ENCODE measurements at regions not wholly inside any gene's neighbourhood (a gene's known extent, or its start where the extent isn't known, plus 50 kb on each side); places are given as distances from the start of the nearest gene placed in this dataset.
A peak's percentile ranks its signal among the peaks of the same experiment; 100 is the strongest.

DNA sequence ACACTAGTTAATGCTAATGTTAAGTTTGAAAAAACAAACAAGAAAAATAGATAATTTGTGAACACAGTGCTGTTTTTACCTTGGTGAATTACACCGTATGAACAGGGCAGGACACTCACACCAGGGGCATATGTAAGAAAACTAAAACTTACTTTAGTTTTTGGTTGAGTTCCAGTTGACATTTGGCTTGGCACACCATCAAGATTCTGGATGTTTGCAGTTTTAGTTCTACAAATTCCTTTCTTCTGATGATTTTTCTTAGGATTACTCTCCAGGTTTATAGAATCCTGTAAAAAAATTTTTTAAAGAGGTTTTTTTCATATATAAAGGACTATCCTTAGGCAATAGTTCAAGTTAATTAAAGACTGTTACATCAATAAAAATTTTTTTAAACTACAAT, 238.5 kb upstream of the STARD13 start:
- intact Hi-C loops (cut with micrococcal nuclease), result no loop called here
- H3K4me3 Mint-ChIP-seq (ENCODE audit: low read depth), result no peak overlapping the region
- H3K36me3 Mint-ChIP-seq (ENCODE audit: low read depth), result no peaks in the 10 kb centered on the region
- H3K27me3 Mint-ChIP-seq (ENCODE audit: low read depth), result no peaks in the 10 kb centered on the region
- H3K4me1 Mint-ChIP-seq (ENCODE audit: low read depth), result peaks cover 2% of the 10 kb centered on the region
- H3K27ac Mint-ChIP-seq, result no peak overlapping the region
- no peak for DNase-seq (ENCODE audit: low spot score)
- no peaks in the 10 kb centered on the region for H3K9me3 Mint-ChIP-seq

GRCh38 chr13:33525763-33526162, 240.2 kb upstream of the STARD13 start:
- Mint-ChIP-seq H3K27ac (no peak overlapping the region), H3K4me1 (ENCODE audit: low read depth) (peaks cover 2% of the 10 kb centered on the region), H3K36me3 (ENCODE audit: low read depth) (no peaks in the 10 kb centered on the region), H3K9me3 (no peaks in the 10 kb centered on the region), H3K4me3 (ENCODE audit: low read depth) (no peak overlapping the region), H3K27me3 (ENCODE audit: low read depth) (no peaks in the 10 kb centered on the region)
- no peak for DNase-seq (ENCODE audit: low spot score)
- intact Hi-C loops (cut with micrococcal nuclease), result no loop called here

DNA sequence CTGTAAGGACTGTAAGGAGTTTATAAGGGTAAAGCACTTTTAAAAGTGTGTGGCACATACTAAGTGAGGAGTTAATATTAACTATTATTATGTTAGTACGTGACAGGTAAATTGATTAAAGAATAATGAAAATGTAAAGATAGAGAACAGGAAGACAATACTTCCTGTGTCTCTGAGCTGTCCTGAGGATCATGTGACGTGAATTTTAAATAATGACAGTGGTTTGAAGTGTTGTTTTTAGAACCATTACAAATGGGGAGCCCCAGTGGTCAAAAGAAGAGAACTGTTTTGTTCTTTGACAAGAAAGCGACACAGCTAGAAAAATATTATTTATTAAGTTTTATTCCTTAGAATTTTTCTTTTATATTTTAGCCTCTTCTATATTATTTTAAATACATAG, 241.2 kb upstream of the STARD13 start:
- Mint-ChIP-seq H3K36me3 (ENCODE audit: low read depth) (no peaks in the 10 kb centered on the region), H3K27me3 (ENCODE audit: low read depth) (no peaks in the 10 kb centered on the region), H3K4me3 (ENCODE audit: low read depth) (no peak overlapping the region), H3K4me1 (ENCODE audit: low read depth) (peaks cover 8% of the 10 kb centered on the region), H3K9me3 (peaks cover 6% of the 10 kb centered on the region), H3K27ac (no peak overlapping the region)
- intact Hi-C loops (cut with micrococcal nuclease), result no loop called here
- DNase-seq (ENCODE audit: low spot score), result no peak

DNA sequence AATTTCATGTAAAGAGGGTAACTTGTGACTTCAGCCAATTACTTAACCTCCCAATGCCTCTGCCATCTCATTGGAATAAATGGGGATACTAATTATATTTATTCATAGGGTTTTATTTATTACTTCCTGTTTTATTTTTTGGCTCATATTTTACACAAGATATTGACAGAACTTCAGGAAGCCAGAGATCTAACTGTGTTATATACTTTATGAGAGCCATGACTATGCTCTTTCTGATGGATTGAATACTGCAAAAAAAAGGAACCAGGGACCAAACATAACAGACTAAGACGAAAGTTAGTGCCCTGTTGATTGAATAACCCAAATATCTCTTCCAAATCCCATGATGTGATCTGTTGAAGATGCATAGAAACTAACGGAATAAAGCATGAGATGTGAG, 243.3 kb upstream of the STARD13 start:
- H3K27me3 Mint-ChIP-seq (ENCODE audit: low read depth), result no peaks in the 10 kb centered on the region
- no peaks in the 10 kb centered on the region for H3K36me3 Mint-ChIP-seq (ENCODE audit: low read depth)
- no peak for DNase-seq (ENCODE audit: low spot score)
- intact Hi-C loops (cut with micrococcal nuclease), result no loop called here
- no peak overlapping the region for H3K4me3 Mint-ChIP-seq (ENCODE audit: low read depth)
- no peak overlapping the region for H3K27ac Mint-ChIP-seq
- peaks cover 13% of the 10 kb centered on the region for H3K4me1 Mint-ChIP-seq (ENCODE audit: low read depth)
- peaks cover 6% of the 10 kb centered on the region for H3K9me3 Mint-ChIP-seq

GRCh38 chr13:33531484-33531883, 245.9 kb upstream of the STARD13 start:
- intact Hi-C loops (cut with micrococcal nuclease), result no loop called here
- DNase-seq (ENCODE audit: low spot score), result no peak
- H3K9me3 Mint-ChIP-seq, result peaks cover 6% of the 10 kb centered on the region
- no peaks in the 10 kb centered on the region for H3K36me3 Mint-ChIP-seq (ENCODE audit: low read depth)
- peaks cover 17% of the 10 kb centered on the region for H3K4me1 Mint-ChIP-seq (ENCODE audit: low read depth)
- no peak overlapping the region for H3K4me3 Mint-ChIP-seq (ENCODE audit: low read depth)
- no peak overlapping the region for H3K27ac Mint-ChIP-seq
- H3K27me3 Mint-ChIP-seq (ENCODE audit: low read depth), result no peaks in the 10 kb centered on the region

DNA sequence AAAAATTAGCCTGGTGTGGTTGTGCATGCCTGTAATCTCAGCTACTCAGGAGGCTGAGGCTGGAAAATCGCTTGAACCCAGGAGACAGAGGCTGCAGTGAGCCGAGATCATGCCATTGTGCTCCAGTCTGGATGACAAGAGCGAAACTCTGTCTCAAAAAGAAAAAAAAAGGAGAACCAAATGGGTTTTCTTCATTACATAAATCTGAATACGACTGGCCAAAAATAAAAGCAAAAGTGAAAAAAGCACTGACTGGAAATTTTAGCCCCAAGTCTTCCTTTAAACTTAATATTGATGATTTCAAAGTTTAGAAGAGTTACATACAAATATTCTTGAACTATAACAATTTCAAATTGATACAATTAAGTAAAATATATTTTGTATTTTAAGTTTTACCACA, 249.5 kb upstream of the STARD13 start:
- Mint-ChIP-seq H3K27me3 (ENCODE audit: low read depth) (no peaks in the 10 kb centered on the region), H3K36me3 (ENCODE audit: low read depth) (no peaks in the 10 kb centered on the region), H3K4me1 (ENCODE audit: low read depth) (peaks cover 18% of the 10 kb centered on the region), H3K9me3 (peaks cover 6% of the 10 kb centered on the region), H3K27ac (no peak overlapping the region), H3K4me3 (ENCODE audit: low read depth) (no peak overlapping the region)
- no peak for DNase-seq (ENCODE audit: low spot score)
- intact Hi-C loops (cut with micrococcal nuclease), result no loop called here

DNA sequence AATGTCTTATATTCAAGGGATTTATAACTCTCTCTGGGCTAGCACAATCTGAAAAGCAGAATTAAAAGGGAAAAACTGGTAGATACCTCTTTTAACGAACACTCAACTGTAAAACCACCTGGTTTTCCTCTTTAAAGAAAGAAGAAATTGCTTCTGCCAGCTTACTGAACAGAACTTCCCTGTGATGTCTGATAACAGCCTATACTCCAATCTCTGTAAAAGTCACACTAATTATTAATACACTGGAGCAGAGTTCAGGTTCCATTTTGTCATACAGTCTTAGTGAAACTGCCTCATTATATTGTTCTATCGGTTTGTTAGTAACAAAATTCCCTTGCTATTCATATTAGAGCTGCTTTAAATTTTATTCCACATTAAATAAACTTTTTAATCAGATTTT, 251.0 kb upstream of the STARD13 start:
- H3K27me3 Mint-ChIP-seq (ENCODE audit: low read depth), result no peaks in the 10 kb centered on the region
- intact Hi-C loops (cut with micrococcal nuclease), result no loop called here
- no peak for DNase-seq (ENCODE audit: low spot score)
- no peaks in the 10 kb centered on the region for H3K9me3 Mint-ChIP-seq
- H3K4me1 Mint-ChIP-seq (ENCODE audit: low read depth), result peaks cover 25% of the 10 kb centered on the region
- H3K36me3 Mint-ChIP-seq (ENCODE audit: low read depth), result peaks cover 9% of the 10 kb centered on the region
- no peak overlapping the region for H3K4me3 Mint-ChIP-seq (ENCODE audit: low read depth)
- H3K27ac Mint-ChIP-seq, result peak overlapping the region; percentile 52

GRCh38 chr13:33537026-33537425, 251.5 kb upstream of the STARD13 start:
- Mint-ChIP-seq H3K36me3 (ENCODE audit: low read depth) (peaks cover 9% of the 10 kb centered on the region), H3K4me3 (ENCODE audit: low read depth) (no peak overlapping the region), H3K27ac (peak overlapping the region; percentile 59), H3K9me3 (no peaks in the 10 kb centered on the region), H3K4me1 (ENCODE audit: low read depth) (peaks cover 29% of the 10 kb centered on the region), H3K27me3 (ENCODE audit: low read depth) (no peaks in the 10 kb centered on the region)
- DNase-seq (ENCODE audit: low spot score), result no peak
- intact Hi-C loops (cut with micrococcal nuclease), result no loop called here

DNA sequence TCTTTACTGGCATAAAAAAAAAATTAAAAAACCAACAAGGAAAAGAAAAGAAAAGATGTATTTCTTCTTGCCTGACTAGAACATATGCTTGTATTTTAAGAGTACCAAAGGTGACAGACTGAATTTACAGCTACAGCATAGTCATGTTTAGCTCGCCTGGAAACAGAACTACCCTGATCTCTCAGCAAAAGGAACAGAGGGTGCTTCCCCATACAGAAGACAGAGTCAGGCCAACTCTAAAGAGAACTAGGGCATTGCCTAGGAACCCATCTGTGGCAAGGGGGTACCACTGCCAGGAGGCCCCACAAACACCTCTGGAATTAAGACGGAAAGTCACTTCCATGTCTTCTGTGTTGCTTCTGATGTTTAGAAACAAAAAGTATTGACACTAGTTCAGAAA, 252.1 kb upstream of the STARD13 start:
- H3K27me3 Mint-ChIP-seq (ENCODE audit: low read depth), result no peaks in the 10 kb centered on the region
- H3K27ac Mint-ChIP-seq, result peak overlapping the region; percentile 59
- peaks cover 30% of the 10 kb centered on the region for H3K4me1 Mint-ChIP-seq (ENCODE audit: low read depth)
- H3K4me3 Mint-ChIP-seq (ENCODE audit: low read depth), result no peak overlapping the region
- H3K36me3 Mint-ChIP-seq (ENCODE audit: low read depth), result peaks cover 9% of the 10 kb centered on the region
- no peak for DNase-seq (ENCODE audit: low spot score)
- intact Hi-C loops (cut with micrococcal nuclease), result no loop called here
- no peaks in the 10 kb centered on the region for H3K9me3 Mint-ChIP-seq

GRCh38 chr13:33541456-33541855, 255.9 kb upstream of the STARD13 start:
- no peak for DNase-seq (ENCODE audit: low spot score)
- Mint-ChIP-seq H3K27me3 (ENCODE audit: low read depth) (no peaks in the 10 kb centered on the region), H3K27ac (peak overlapping the region; percentile 98), H3K9me3 (no peaks in the 10 kb centered on the region), H3K36me3 (ENCODE audit: low read depth) (peaks cover 9% of the 10 kb centered on the region), H3K4me1 (ENCODE audit: low read depth) (peaks cover 39% of the 10 kb centered on the region), H3K4me3 (ENCODE audit: low read depth) (peak overlapping the region; percentile 80)
- intact Hi-C loops (cut with micrococcal nuclease), result loop anchor here (5.0 kb wide), 3 partner anchors 339 to 1621 kb away; no protein-coding TSS in a partner anchor

DNA sequence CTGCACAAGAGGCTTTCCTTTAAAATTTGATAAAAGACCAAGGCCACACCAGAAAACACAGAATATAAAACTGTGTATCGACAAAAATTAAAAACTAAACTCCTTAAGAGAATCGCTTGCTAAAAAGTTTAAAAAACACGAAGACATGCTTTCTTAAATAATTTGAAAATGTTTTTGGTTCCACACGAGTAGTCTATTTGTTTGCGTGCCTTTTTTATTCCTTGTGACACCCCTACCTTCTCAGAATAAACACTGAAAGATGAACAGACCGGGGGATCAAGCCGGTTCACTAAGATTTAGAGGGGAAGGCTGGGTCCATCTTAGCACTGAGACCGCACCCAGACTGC, 256.4 kb upstream of the STARD13 start:
- Mint-ChIP-seq H3K4me3 (ENCODE audit: low read depth) (peak overlapping the region; percentile 80), H3K27me3 (ENCODE audit: low read depth) (no peaks in the 10 kb centered on the region), H3K9me3 (no peaks in the 10 kb centered on the region), H3K36me3 (ENCODE audit: low read depth) (peaks cover 9% of the 10 kb centered on the region), H3K27ac (peak overlapping the region; percentile 98), H3K4me1 (ENCODE audit: low read depth) (peaks cover 37% of the 10 kb centered on the region)
- intact Hi-C loops (cut with micrococcal nuclease), result loop anchor here (1.0 to 5.0 kb wide), 18 partner anchors 13 to 1620 kb away; partner anchors contain the start of genes BRCA2, N4BP2L2, PDS5B and ZAR1L
- no peak for DNase-seq (ENCODE audit: low spot score)

GRCh38 chr13:33542309-33543088, 256.9 kb upstream of the STARD13 start:
- Mint-ChIP-seq H3K27ac (peak overlapping the region; percentile 98), H3K27me3 (ENCODE audit: low read depth) (no peaks in the 10 kb centered on the region), H3K36me3 (ENCODE audit: low read depth) (peaks cover 9% of the 10 kb centered on the region), H3K4me3 (ENCODE audit: low read depth) (peak overlapping the region; percentile 80), H3K9me3 (no peaks in the 10 kb centered on the region), H3K4me1 (ENCODE audit: low read depth) (peaks cover 42% of the 10 kb centered on the region)
- intact Hi-C loops (cut with micrococcal nuclease), result loop anchor here (1.0 to 5.0 kb wide), 19 partner anchors 13 to 1620 kb away; partner anchors contain the start of genes BRCA2, N4BP2L2, PDS5B and ZAR1L
- peak; percentile 98 for DNase-seq (ENCODE audit: low spot score)

DNA sequence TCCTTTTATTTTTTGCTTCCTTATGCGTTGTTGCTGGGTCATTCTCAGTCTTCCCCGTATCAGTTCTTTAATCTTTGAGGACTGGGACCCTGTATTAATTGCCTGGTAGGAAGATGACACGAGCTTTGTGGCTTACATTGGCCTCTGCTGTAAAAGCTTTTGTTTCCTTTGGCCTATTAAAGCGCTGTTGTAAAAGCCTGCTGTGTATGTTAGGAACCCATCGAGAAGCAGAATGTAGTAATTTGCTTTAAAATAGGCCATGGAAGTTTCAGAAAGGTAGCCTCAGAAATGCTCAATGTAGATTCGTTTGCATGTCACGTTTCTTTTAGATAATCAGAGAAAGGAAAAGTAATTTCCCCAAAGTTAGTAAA, 257.5 kb upstream of the STARD13 start:
- H3K4me1 Mint-ChIP-seq (ENCODE audit: low read depth), result peaks cover 44% of the 10 kb centered on the region
- no peak for DNase-seq (ENCODE audit: low spot score)
- intact Hi-C loops (cut with micrococcal nuclease), result loop anchor here (1.0 to 5.0 kb wide), 10 partner anchors 67 to 1619 kb away; partner anchors contain the start of gene N4BP2L2
- peaks cover 9% of the 10 kb centered on the region for H3K36me3 Mint-ChIP-seq (ENCODE audit: low read depth)
- no peaks in the 10 kb centered on the region for H3K9me3 Mint-ChIP-seq
- H3K4me3 Mint-ChIP-seq (ENCODE audit: low read depth), result peak overlapping the region; percentile 79
- peak overlapping the region; percentile 98 for H3K27ac Mint-ChIP-seq
- H3K27me3 Mint-ChIP-seq (ENCODE audit: low read depth), result no peaks in the 10 kb centered on the region

Data from activated T-helper 2 cell treated with anti-CD3 and anti-CD28 coated beads, Interferon-gamma antibody, Interleukin-2, Interleukin-4, amounts not matched to agents 10 μg/mL and 5 μg/mL and 100 μg/mL, durations not matched to agents 14 hours and 24 hours and 36 hours (primary cell).